ENCODE measurements at regions not wholly inside any gene's neighbourhood (a gene's known extent, or its start where the extent isn't known, plus 50 kb on each side); places are given as distances from the start of the nearest gene placed in this dataset.

GRCh38 chr16:6286176-6286575, 1046.5 kb upstream of the RBFOX1 start:
- in situ Hi-C loops (cut with MboI), result no loop called here
- 21 to 28% methylated on average over 2 of the region's 2 CpGs for WGBS, 2 experiments (ENCODE audit: low coverage in 1 of 2, low lambda C conversion rate in 2 of 2, missing lambda C conversion rate in 2 of 2)

GRCh38 chr16:6284731-6285130, 1047.9 kb upstream of the RBFOX1 start:
- no peaks in the 10 kb centered on the region for H3K27me3 ChIP-seq (replicated peaks; ENCODE audit: insufficient read depth)

More at GRCh38 chr16:6286176-6286575, 1046.5 kb upstream of the RBFOX1 start:
- DNase-seq, result no peak
- Histone ChIP-seq H3K4me3 (no peak overlapping the region), H4K20me1 (ENCODE audit: insufficient read depth) (no peaks in the 10 kb centered on the region), H3K9me3 (ENCODE audit: low read depth) (no peaks in the 10 kb centered on the region), H3K9me2 (ENCODE audit: insufficient read depth) (no peaks in the 10 kb centered on the region), H2AFZ (no peak overlapping the region), H3K36me3 (ENCODE audit: low read depth) (no peaks in the 10 kb centered on the region), H3K4me2 (ENCODE audit: unreplicated experiment) (no peak overlapping the region), H3K9ac (no peak overlapping the region), H3K27ac (no peak overlapping the region), H3K4me1 (ENCODE audit: insufficient read depth) (no peaks in the 10 kb centered on the region), H3K27me3 (replicated peaks; ENCODE audit: insufficient read depth) (no peaks in the 10 kb centered on the region), H3F3A (ENCODE audit: insufficient read depth) (no peaks in the 10 kb centered on the region), H3K79me2 (ENCODE audit: insufficient read depth) (no peaks in the 10 kb centered on the region)
- TF ChIP-seq EZH2 (IDR thresholded peaks at IDR 0.05; ENCODE audit: insufficient read depth, poor library complexity, severe bottlenecking), result no peak
- no peak for TF ChIP-seq EZH2phosphoT487 (IDR thresholded peaks at IDR 0.05; ENCODE audit: insufficient read depth, low read depth)

GRCh38 chr16:6281994-6282393, 1050.7 kb upstream of the RBFOX1 start:
- no peaks in the 10 kb centered on the region for H3K9me2 ChIP-seq (ENCODE audit: insufficient read depth)
- no peak overlapping the region for H3K27ac ChIP-seq
- TF ChIP-seq EZH2 (IDR thresholded peaks at IDR 0.05; ENCODE audit: insufficient read depth, poor library complexity, severe bottlenecking), result no peak
- no peak for TF ChIP-seq EZH2phosphoT487 (IDR thresholded peaks at IDR 0.05; ENCODE audit: insufficient read depth, low read depth)
- H3K36me3 ChIP-seq (ENCODE audit: low read depth), result no peaks in the 10 kb centered on the region
- no peaks in the 10 kb centered on the region for H3F3A ChIP-seq (ENCODE audit: insufficient read depth)
- in situ Hi-C loops (cut with MboI), result no loop called here
- no peak overlapping the region for H3K4me2 ChIP-seq (ENCODE audit: unreplicated experiment)
- H3K9me3 ChIP-seq (ENCODE audit: low read depth), result no peaks in the 10 kb centered on the region
- H4K20me1 ChIP-seq (ENCODE audit: insufficient read depth), result no peaks in the 10 kb centered on the region
- no peak overlapping the region for H2AFZ ChIP-seq
- H3K4me3 ChIP-seq, result no peak overlapping the region
- no peaks in the 10 kb centered on the region for H3K4me1 ChIP-seq (ENCODE audit: insufficient read depth)
- H3K9ac ChIP-seq, result no peak overlapping the region
- 86 to 97% methylated on average over 1 of the region's 1 CpG for WGBS, 2 experiments (ENCODE audit: low coverage in 1 of 2, low lambda C conversion rate in 2 of 2, missing lambda C conversion rate in 2 of 2)
- no peaks in the 10 kb centered on the region for H3K79me2 ChIP-seq (ENCODE audit: insufficient read depth)
- H3K27me3 ChIP-seq (replicated peaks; ENCODE audit: insufficient read depth), result no peaks in the 10 kb centered on the region
- DNase-seq, result no peak

More at GRCh38 chr16:6284731-6285130, 1047.9 kb upstream of the RBFOX1 start:
- no peak overlapping the region for H3K4me3 ChIP-seq
- H3K4me1 ChIP-seq (ENCODE audit: insufficient read depth), result no peaks in the 10 kb centered on the region
- no peaks in the 10 kb centered on the region for H4K20me1 ChIP-seq (ENCODE audit: insufficient read depth)
- no peaks in the 10 kb centered on the region for H3K9me2 ChIP-seq (ENCODE audit: insufficient read depth)
- H3K27ac ChIP-seq, result no peak overlapping the region
- no peaks in the 10 kb centered on the region for H3K9me3 ChIP-seq (ENCODE audit: low read depth)
- in situ Hi-C loops (cut with MboI), result no loop called here
- H3K9ac ChIP-seq, result no peak overlapping the region
- TF ChIP-seq EZH2 (IDR thresholded peaks at IDR 0.05; ENCODE audit: insufficient read depth, poor library complexity, severe bottlenecking), result no peak
- no peak overlapping the region for H2AFZ ChIP-seq
- 4 to 9% methylated on average over 7 of the region's 7 CpGs for WGBS, 2 experiments (ENCODE audit: low coverage in 1 of 2, low lambda C conversion rate in 2 of 2, missing lambda C conversion rate in 2 of 2)
- no peaks in the 10 kb centered on the region for H3F3A ChIP-seq (ENCODE audit: insufficient read depth)
- H3K79me2 ChIP-seq (ENCODE audit: insufficient read depth), result no peaks in the 10 kb centered on the region
- H3K4me2 ChIP-seq (ENCODE audit: unreplicated experiment), result no peak overlapping the region
- no peaks in the 10 kb centered on the region for H3K36me3 ChIP-seq (ENCODE audit: low read depth)
- no peak for DNase-seq

- Histone ChIP-seq H3K79me2 (ENCODE audit: insufficient read depth) (no peaks in the 10 kb centered on the region), H3K27me3 (replicated peaks; ENCODE audit: insufficient read depth) (no peaks in the 10 kb centered on the region), H3K9me2 (ENCODE audit: insufficient read depth) (no peaks in the 10 kb centered on the region), H3K9me3 (ENCODE audit: low read depth) (no peaks in the 10 kb centered on the region), H3K36me3 (ENCODE audit: low read depth) (no peaks in the 10 kb centered on the region), H3K4me2 (ENCODE audit: unreplicated experiment) (no peak overlapping the region), H4K20me1 (ENCODE audit: insufficient read depth) (no peaks in the 10 kb centered on the region), H3F3A (ENCODE audit: insufficient read depth) (no peaks in the 10 kb centered on the region), H3K4me3 (no peak overlapping the region), H3K9ac (no peak overlapping the region), H3K4me1 (ENCODE audit: insufficient read depth) (no peaks in the 10 kb centered on the region), H2AFZ (no peak overlapping the region), H3K27ac (no peak overlapping the region)
- no peak for TF ChIP-seq EZH2phosphoT487 (IDR thresholded peaks at IDR 0.05; ENCODE audit: insufficient read depth, low read depth)
- TF ChIP-seq EZH2 (IDR thresholded peaks at IDR 0.05; ENCODE audit: insufficient read depth, poor library complexity, severe bottlenecking), result no peak
- in situ Hi-C loops (cut with MboI), result no loop called here
- WGBS, 2 experiments (ENCODE audit: low coverage in 1 of 2, low lambda C conversion rate in 2 of 2, missing lambda C conversion rate in 2 of 2), result 38 to 46% methylated on average over 8 of the region's 8 CpGs
- no peak for DNase-seq
Measured at GRCh38 chr16:6281274-6281673, 1051.4 kb upstream of the RBFOX1 start.

GRCh38 chr16:6280055-6280454, 1052.6 kb upstream of the RBFOX1 start:
- TF ChIP-seq EZH2 (IDR thresholded peaks at IDR 0.05; ENCODE audit: insufficient read depth, poor library complexity, severe bottlenecking) (no peak), EZH2phosphoT487 (IDR thresholded peaks at IDR 0.05; ENCODE audit: insufficient read depth, low read depth) (no peak)
- H3K4me2 ChIP-seq (ENCODE audit: unreplicated experiment), result no peak overlapping the region
- no peak overlapping the region for H2AFZ ChIP-seq
- H3K9me2 ChIP-seq (ENCODE audit: insufficient read depth), result no peaks in the 10 kb centered on the region
- H3F3A ChIP-seq (ENCODE audit: insufficient read depth), result no peaks in the 10 kb centered on the region
- no peaks in the 10 kb centered on the region for H3K36me3 ChIP-seq (ENCODE audit: low read depth)
- H3K4me1 ChIP-seq (ENCODE audit: insufficient read depth), result no peaks in the 10 kb centered on the region
- H3K27ac ChIP-seq, result no peak overlapping the region
- H3K4me3 ChIP-seq, result no peak overlapping the region
- H3K9ac ChIP-seq, result no peak overlapping the region
- in situ Hi-C loops (cut with MboI), result no loop called here
- WGBS, 2 experiments (ENCODE audit: low coverage in 1 of 2, low lambda C conversion rate in 2 of 2, missing lambda C conversion rate in 2 of 2), result 33 to 34% methylated on average over 6 of the region's 6 CpGs
- H3K9me3 ChIP-seq (ENCODE audit: low read depth), result no peaks in the 10 kb centered on the region
- no peak for DNase-seq
- no peaks in the 10 kb centered on the region for H4K20me1 ChIP-seq (ENCODE audit: insufficient read depth)
- no peaks in the 10 kb centered on the region for H3K27me3 ChIP-seq (replicated peaks; ENCODE audit: insufficient read depth)
- no peaks in the 10 kb centered on the region for H3K79me2 ChIP-seq (ENCODE audit: insufficient read depth)

Data from GM23248 (cell line).